Tibial nerve (tissue), 4 donors: ENCODE measurements at regions not wholly inside any gene's neighbourhood (a gene's known extent, or its start where the extent isn't known, plus 50 kb on each side); places are given as distances from the start of the nearest gene placed in this dataset.

Source experiments
- CTCF ChIP-seq, 5 experiments: fragments of 200-600 bp in 3 of 5; fragments of 450-650 bp in 2 of 5; sonication (generic) in 3 of 5; IDR thresholded peaks; one replicate each; pipeline ENCODE4 v1.5.1; 2016 to 2019; ENCODE audit warnings: antibody characterized with exemption in 5 of 5, mild to moderate bottlenecking in 3 of 5, moderate library complexity in 2 of 5
- EP300 ChIP-seq, 2 donors: sonication (generic); formaldehyde crosslinking; IDR thresholded peaks; one replicate each; pipeline ENCODE4 v1.6.1; 2017; ENCODE audit warnings: antibody characterized with exemption in 2 of 2, mild to moderate bottlenecking in 1 of 2
- POLR2A ChIP-seq, 2 donors: fragments of 450-650 bp; IDR thresholded peaks; one replicate each; pipeline ENCODE4 v1.6.1; 2017; ENCODE audit warnings: antibody characterized with exemption in 2 of 2, mild to moderate bottlenecking in 2 of 2, moderate library complexity in 2 of 2

GRCh38 chr4:124903995-124904722 lies 191.6 kb upstream of the ANKRD50 start:
- TF ChIP-seq CTCF (IDR thresholded peaks at IDR 0.05) (no peak), POLR2A (IDR thresholded peaks at IDR 0.05) (no peak), EP300 (IDR thresholded peaks at IDR 0.05) (no peak)
